ENCODE measurements at regions not wholly inside any gene's neighbourhood (a gene's known extent, or its start where the extent isn't known, plus 50 kb on each side); places are given as distances from the start of the nearest gene placed in this dataset.
A peak's percentile ranks its signal among the peaks of the same experiment; 100 is the strongest.
"Not testable (repeated sequence)": the region's sequence is repeated elsewhere in the genome, so short reads cannot be mapped to it uniquely, and the experiment has no call there.

DNA sequence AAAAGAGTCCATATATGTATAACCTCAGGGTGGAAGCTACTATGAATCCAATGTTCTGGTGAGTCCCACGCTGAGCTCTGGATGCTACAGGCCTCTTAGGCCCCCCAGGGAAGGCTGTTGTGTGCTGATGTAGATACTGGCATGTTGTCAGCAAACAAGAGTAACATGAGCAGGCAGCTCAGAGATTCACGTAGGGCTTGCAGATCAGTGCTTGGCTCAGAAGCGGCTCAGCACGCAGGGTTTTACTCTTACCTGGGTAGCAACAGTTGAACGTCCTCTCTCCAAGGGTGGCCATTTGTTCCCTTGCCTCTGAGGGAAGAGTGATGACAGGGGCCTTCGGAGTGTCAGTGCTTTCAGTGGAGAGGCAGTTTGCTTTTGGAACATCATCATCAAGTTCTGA, 93.4 kb downstream of the ZFP64 start:
- DNase-seq, result no peak

DNA sequence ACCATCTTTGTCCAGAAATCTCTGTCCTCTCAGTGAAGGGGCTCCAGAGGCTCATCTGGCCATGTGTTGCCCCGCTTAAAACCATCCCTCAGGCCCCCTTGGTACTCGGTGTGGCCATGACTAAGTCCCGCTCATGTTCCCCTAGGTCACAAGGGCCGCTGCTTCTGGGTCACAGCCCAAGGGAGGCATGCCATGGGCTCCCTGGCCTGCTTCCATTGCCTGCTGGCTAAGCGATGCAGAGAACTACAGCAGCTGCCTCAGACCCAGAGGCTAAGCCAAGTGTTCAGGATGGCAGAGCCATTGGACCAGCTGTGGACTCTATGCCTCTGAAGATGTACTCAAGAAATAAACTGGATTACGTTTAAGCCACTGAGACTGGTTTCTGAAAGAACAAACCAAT, 95.5 kb downstream of the ZFP64 start:
- no peak for DNase-seq

DNA sequence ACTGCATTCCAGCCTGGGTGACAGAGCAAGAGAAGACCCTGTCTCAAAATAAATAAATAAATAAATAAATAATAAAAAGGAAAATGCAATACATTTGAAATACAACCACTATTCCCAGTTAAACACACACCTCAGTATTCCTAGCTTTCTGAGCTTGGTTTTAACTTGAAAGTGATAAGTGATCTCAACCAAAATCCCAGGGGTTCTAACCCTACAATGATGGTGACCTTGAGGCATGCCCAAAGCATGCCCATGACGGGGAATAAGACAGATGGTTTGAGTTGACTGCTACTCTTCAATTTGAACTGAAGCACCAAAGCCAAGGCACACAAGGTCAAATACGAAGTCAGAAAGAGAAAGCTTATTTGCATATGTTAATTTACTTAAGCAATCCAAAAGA, 96.9 kb downstream of the ZFP64 start:
- DNase-seq, result no peak

GRCh38 chr20:52093575-52093974, 98.0 kb downstream of the ZFP64 start:
- no peak for DNase-seq

- DNase-seq, result no peak
Measured at GRCh38 chr20:52090035-52090434, 101.5 kb downstream of the ZFP64 start.

DNA sequence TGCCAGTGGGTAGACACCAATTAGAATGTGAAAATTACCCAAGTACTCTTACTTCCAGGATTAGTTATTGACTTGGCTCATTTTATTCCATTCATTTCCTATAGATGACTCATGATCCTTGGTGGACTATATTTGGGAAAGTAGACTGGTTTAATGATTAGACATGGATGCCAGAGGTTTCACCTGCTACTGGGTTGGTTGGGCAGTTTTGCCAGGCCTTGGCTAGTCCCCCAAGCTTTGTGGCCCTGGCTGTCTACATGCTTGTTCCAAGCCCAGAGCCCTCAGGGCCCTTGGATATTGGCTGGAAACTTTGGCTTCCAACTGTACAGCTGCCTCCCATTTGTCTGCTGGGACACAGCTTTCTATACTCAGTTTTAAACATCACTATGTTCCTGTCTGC, 104.1 kb downstream of the ZFP64 start:
- DNase-seq, result no peak

DNA sequence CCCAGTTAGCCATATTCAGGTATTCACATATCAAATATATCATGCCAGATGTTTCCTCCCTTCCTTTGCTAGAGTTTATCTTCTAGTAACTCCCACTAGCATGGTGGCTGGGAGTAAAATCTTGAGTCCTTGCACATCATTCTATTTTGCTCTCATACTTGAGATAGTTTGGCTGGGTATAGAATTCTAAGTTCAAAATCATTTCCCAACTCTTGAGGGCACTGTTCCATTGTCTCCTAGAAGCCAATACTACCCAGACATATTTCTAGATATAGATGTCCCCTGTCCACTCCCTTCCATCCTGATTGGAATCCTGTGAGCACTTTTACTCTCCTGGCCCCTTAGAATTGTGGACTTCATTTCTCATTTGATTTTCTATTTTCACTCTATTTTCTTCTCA, 104.7 kb downstream of the ZFP64 start:
- DNase-seq, result no peak

GRCh38 chr20:52084727-52085126, 106.9 kb downstream of the ZFP64 start:
- DNase-seq, result no peak

- DNase-seq, result no peak
Measured at GRCh38 chr20:52083627-52084232, 107.8 kb downstream of the ZFP64 start.

GRCh38 chr20:52082612-52083011, 109.0 kb downstream of the ZFP64 start:
- no peak for DNase-seq

GRCh38 chr20:52081791-52082190, 109.8 kb downstream of the ZFP64 start:
- DNase-seq, result no peak

DNA sequence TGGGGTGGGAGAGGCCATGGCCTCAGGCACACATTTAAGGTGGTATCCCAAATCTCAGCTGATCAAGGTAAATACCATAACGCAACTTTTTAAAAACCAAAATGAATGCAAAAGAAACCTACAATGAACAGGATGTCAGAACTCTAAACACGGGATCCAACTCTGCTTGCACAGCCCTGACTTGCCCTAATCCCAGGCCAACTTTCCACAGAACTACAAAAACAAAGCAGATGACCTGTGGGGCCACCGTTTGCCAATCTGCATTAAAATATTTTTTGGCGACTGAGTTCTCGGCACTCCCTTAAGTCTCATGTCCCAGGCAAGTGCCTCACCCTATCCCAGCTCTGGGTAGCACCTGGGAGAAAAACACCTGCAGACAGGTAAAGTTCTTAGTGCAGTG, 110.5 kb downstream of the ZFP64 start:
- DNase-seq, result no peak

- no peak for DNase-seq
Measured at GRCh38 chr20:52078289-52078688, 113.3 kb downstream of the ZFP64 start.

DNA sequence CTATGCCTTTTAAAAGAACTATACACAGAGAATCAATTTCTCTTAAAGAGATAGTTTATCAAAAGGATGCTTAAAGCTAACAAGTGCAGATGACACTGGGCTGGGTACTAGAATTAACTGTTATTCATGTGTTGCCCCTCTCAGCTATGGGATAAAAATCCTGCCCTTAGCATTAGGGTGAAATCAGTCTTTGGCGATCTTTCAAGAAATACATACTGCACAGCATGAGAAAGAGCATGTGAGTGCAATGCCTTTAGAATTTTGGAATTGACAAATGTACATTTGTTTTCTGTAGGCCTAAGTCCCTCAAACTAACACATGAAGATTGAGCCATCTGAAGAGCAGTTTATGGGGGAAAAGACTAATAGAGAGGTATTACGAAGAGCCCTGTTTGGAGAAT, 115.4 kb downstream of the ZFP64 start:
- no peak for DNase-seq

DNA sequence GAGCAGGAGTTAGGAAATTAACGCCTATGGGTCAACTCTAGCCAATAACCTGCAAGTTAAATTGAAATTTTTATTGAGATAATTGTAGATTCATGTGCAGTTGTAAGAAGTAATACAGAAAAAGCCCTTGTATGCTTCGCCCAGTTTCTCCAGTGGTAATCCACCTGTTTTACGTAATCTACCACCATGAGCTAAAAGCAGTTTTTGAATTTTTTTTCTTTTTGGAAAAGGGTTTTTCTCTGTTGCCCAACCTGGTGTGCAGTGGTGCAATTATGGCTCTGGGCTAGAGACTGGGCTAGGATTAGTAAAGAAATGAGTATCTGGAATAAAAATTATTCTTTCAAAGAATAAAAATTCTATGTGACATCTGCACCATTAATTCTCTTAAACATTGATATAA, 116.2 kb downstream of the ZFP64 start:
- no peak for DNase-seq

- DNase-seq, result no peak
Measured at GRCh38 chr20:52071136-52071535, 120.4 kb downstream of the ZFP64 start.

DNA sequence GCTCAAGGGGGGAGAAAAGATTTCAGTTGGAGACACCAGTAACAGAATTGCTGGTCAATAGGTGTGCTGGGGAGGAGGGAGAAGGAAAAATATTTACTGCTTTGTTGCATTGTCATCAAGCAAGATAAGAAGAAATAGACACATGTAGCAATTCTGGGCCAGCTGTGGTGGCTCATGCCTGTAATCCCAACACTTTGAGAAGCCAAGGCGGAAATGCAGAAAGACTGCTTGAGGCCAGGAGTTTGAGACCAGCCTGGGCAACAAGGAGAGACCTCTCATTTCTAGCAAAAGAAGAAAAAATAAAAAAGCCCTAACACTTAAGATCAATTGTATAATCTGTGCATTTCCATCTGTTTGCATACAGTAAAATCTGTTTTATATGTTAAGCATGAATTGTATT, 126.6 kb downstream of the ZFP64 start:
- no peak for DNase-seq

GRCh38 chr20:52062452-52063209, 128.9 kb downstream of the ZFP64 start:
- DNase-seq, result no peak

DNA sequence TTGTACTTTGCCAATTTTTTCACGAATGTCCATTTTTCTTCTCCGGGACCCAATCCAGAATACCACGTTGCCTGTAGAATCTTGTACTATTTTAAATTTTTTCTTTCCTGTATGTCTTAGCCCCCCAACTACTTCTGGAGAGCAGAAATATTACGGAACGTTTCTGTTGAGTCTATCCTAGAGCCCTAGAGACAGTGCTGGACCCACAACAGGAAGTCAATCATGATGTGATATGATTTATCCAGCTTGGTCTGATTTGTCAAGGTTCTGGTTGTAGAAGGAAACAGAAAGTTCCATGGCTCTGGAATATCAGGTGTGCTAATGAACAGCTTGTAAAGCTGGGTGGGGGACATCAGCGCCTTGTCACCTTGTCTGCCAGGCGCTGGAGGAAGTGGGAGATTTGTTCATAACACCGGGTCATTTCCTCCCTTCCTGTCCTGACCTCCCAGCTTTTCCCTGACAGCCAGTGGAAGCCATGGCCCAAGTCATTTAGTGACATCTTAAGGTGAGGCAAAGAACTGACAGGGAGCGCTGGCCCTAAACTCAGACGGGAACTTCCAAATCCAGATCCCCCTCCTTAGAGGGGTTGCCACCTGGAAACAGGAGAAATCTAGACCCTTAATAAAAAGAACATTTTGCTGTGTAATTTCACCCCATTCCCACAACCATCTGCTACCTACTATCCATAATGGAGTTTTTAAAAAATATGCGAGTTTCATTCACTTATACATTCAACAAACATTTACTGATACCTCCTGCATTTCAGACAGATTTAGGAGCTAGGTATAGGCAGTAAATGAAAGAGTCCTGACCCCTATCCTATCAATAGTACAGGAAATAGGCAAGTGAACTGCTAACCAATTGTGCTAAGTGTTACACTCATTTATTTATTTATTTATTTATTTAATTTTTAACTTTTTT, 130.5 kb downstream of the ZFP64 start:
- peak; percentile 51 for DNase-seq

GRCh38 chr20:52057133-52057532, 134.4 kb downstream of the ZFP64 start:
- DNase-seq, result not testable (repeated sequence)

DNA sequence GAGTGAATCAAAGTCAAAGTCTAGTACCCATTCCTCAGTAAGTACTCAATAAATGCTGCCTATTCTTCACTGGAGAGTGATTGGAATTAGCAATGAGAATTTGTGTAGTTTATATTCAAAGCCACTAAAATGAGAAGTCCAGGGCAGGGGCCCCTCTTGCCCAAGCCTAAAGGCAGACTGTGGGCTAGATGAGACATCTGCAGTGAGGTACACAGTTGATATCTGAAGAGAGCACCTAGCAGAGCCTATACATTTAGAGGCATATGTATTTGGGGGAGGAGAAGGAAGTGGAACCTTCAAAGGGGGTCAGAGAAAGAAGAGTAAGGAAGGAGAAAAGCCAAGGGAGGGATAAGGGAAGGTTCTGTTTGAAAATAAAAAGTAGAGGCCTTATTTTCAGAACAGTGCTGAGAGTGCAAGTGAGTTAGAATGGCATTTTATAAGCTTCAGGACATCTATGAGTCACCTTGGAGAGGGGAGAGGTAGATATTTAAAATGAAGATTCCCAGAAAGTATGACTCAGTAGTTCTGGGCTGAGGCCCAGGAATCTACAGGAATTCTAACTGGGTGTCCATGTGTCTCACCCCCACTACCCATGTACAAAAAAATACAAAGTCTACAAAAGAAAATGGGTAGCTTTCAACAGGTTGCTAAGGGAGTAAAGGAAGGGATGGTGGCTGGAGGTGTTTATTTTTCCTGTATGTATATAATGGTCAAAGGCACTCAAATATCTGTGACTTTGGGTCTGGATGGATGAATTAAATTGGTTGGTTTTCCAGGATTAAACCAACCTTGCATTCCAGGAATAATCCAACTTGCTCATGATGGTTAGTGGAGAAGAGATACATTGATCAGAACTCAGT, 135.1 kb downstream of the ZFP64 start:
- DNase-seq, result peak; percentile 24

DNA sequence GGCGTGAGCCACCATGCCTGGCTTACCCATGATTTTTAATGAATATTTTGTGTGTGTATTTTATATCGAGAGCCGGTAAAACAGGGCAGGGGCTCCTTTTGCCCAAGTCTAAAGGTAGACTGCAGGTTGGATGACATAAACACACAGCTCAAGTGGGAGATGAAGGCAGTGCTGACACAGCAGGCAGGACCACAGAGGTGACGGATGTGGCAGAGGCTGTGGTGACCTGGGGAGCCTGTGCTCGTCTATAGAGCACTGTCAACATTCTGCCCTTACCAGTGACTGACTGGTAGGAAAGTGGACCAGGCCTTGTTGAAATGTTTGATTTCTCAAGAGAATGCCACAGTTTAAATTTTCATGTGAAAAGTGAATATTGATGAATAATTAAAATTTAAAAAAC, 137.5 kb downstream of the ZFP64 start:
- no peak for DNase-seq

Measured in 8988T (cell line).